Neural cell (in vitro differentiated cells): ENCODE measurements at regions not wholly inside any gene's neighbourhood (a gene's known extent, or its start where the extent isn't known, plus 50 kb on each side); places are given as distances from the start of the nearest gene placed in this dataset.

Experiments
- EP300 ChIP-seq: fragments of 450-650 bp; conservative IDR thresholded peaks from 2 replicates; pipeline ENCODE4 v1.6.1; 2014; ENCODE audit warnings: antibody characterized with exemption, mild to moderate bottlenecking, moderate library complexity; ENCODE audit not compliant: poor library complexity, severe bottlenecking
- POLR2AphosphoS5 ChIP-seq: IDR thresholded peaks from 2 replicates; pipeline ENCODE4 v1.6.1; 2012
- TF ChIP-seq, protein P1 (sequence below): fragments of 450-650 bp; IDR thresholded peaks from 2 replicates; pipeline ENCODE4 v1.5.1; 2014; ENCODE audit warnings: antibody characterized with exemption, mild to moderate bottlenecking, moderate library complexity; ENCODE audit not compliant: poor library complexity, severe bottlenecking

DNA sequence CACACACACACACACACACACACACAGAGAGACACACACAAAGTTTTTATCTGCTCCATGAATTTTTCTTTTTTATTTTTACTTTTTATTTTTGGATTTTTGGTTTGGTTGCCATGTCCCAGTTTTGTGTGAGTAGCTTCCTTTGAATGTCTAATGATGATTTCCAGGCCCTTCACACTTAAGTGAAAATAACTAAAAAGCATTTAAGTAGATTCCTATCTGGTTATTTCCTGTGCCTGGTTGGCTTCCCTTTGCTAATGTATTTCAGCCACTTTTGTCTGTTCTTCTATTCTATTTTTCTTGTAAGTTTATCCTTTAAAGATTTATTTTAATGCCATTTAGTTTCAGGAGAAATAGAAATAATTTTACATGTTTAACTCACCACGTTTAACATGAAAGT is 755.4 kb downstream of the SLC6A15 start:
- TF ChIP-seq, protein P1, sequence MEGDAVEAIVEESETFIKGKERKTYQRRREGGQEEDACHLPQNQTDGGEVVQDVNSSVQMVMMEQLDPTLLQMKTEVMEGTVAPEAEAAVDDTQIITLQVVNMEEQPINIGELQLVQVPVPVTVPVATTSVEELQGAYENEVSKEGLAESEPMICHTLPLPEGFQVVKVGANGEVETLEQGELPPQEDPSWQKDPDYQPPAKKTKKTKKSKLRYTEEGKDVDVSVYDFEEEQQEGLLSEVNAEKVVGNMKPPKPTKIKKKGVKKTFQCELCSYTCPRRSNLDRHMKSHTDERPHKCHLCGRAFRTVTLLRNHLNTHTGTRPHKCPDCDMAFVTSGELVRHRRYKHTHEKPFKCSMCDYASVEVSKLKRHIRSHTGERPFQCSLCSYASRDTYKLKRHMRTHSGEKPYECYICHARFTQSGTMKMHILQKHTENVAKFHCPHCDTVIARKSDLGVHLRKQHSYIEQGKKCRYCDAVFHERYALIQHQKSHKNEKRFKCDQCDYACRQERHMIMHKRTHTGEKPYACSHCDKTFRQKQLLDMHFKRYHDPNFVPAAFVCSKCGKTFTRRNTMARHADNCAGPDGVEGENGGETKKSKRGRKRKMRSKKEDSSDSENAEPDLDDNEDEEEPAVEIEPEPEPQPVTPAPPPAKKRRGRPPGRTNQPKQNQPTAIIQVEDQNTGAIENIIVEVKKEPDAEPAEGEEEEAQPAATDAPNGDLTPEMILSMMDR, result no peak
- TF ChIP-seq POLR2AphosphoS5 (no peak), EP300 (no peak)
